ENCODE measurements at regions not wholly inside any gene's neighbourhood (a gene's known extent, or its start where the extent isn't known, plus 50 kb on each side); places are given as distances from the start of the nearest gene placed in this dataset.
A peak's percentile ranks its signal among the peaks of the same experiment; 100 is the strongest.

GRCh38 chr12:115416869-115417268 lies 732.9 kb upstream of the TBX3 start:
- no peak for DNase-seq

GRCh38 chr12:115413626-115414025 lies 729.7 kb upstream of the TBX3 start:
- no peak for DNase-seq

GRCh38 chr12:115412831-115413230 lies 728.9 kb upstream of the TBX3 start:
- no peak for DNase-seq

- no peak for DNase-seq
Observed at GRCh38 chr12:115411121-115411520, 727.1 kb upstream of the TBX3 start.

GRCh38 chr12:115408642-115409041 lies 724.7 kb upstream of the TBX3 start:
- DNase-seq, result no peak

GRCh38 chr12:115407723-115408122 lies 723.7 kb upstream of the TBX3 start:
- DNase-seq, result no peak

- no peak for DNase-seq
Observed at GRCh38 chr12:115407036-115407435, 723.1 kb upstream of the TBX3 start.

GRCh38 chr12:115405471-115405860 lies 721.5 kb upstream of the TBX3 start:
- no peak for DNase-seq

- DNase-seq, result peak; percentile 74
Observed at GRCh38 chr12:115404761-115405470, 720.9 kb upstream of the TBX3 start.

GRCh38 chr12:115403689-115404088 lies 719.7 kb upstream of the TBX3 start:
- DNase-seq, result no peak

- no peak for DNase-seq
Observed at GRCh38 chr12:115403253-115403652, 719.3 kb upstream of the TBX3 start.

GRCh38 chr12:115402443-115403180 lies 718.6 kb upstream of the TBX3 start:
- no peak for DNase-seq

GRCh38 chr12:115401761-115402160 lies 717.8 kb upstream of the TBX3 start:
- DNase-seq, result no peak

- DNase-seq, result no peak
Observed at GRCh38 chr12:115400011-115400410, 716.0 kb upstream of the TBX3 start.

GRCh38 chr12:115398311-115398781 lies 714.4 kb upstream of the TBX3 start:
- DNase-seq, result peak; percentile 36

- no peak for DNase-seq
Observed at GRCh38 chr12:115396567-115396966, 712.6 kb upstream of the TBX3 start.

GRCh38 chr12:115394496-115395220 lies 710.7 kb upstream of the TBX3 start:
- peak; percentile 43 for DNase-seq

- DNase-seq, result no peak
Observed at GRCh38 chr12:115388139-115388538, 704.2 kb upstream of the TBX3 start.

- no peak for DNase-seq
Observed at GRCh38 chr12:115387467-115387901, 703.5 kb upstream of the TBX3 start.

- no peak for DNase-seq
Observed at GRCh38 chr12:115386946-115387345, 703.0 kb upstream of the TBX3 start.

- no peak for DNase-seq
Observed at GRCh38 chr12:115385141-115385540, 701.2 kb upstream of the TBX3 start.

GRCh38 chr12:115384391-115384790 lies 700.4 kb upstream of the TBX3 start:
- no peak for DNase-seq

GRCh38 chr12:115383668-115384067 lies 699.7 kb upstream of the TBX3 start:
- DNase-seq, result peak; percentile 35

GRCh38 chr12:115382681-115383080 lies 698.7 kb upstream of the TBX3 start:
- DNase-seq, result no peak

Measured in HCEC 1CT (cell line).